CD4-positive, alpha-beta T cell (primary cell): ENCODE measurements at regions not wholly inside any gene's neighbourhood (a gene's known extent, or its start where the extent isn't known, plus 50 kb on each side); places are given as distances from the start of the nearest gene placed in this dataset.

Experiments used
- ATAC-seq: fragments of 200-7000 bp; cut with Tn5 transposase; one replicate; pipeline ENCODE4 v1.10.0; 2022; ENCODE audit warnings: mild to moderate bottlenecking; ENCODE audit not compliant: poor library complexity
- CTCF ChIA-PET: fragments of 350-600 bp; sonication (Branson Sonifier 250); formaldehyde crosslinking; loops from one replicate; lab custom pipeline; 2021; ENCODE audit warnings: antibody characterized with exemption, inconsistent platforms; lab: Charles Lee
- POLR2A ChIA-PET: fragments of 350-600 bp; sonication (Branson Sonifier 250); formaldehyde crosslinking; loops from one replicate; lab custom pipeline; 2021; ENCODE audit warnings: antibody characterized with exemption, inconsistent platforms; lab: Charles Lee
- DNase-seq, 14 experiments: peaks; one replicate each; pipeline ENCODE4 v3.0.0-alpha.2; 2013 to 2020; ENCODE audit warnings: mixed read lengths in 2 of 14
- H3K27ac ChIP-seq, 2 donors: one replicate each; pipeline versions ENCODE4 v1.5.1 to v1.7.0; 2013; ENCODE audit warnings: low read length in 2 of 2, low read depth in 1 of 2, mild to moderate bottlenecking in 1 of 2
- H3K27me3 ChIP-seq, 2 experiments: 1 replicate in 1 of 2; 2 replicates in 1 of 2; pipeline versions ENCODE4 v1.6.1 to v1.7.0; 2013; ENCODE audit warnings: low read length in 2 of 2, control low read depth in 1 of 2, mild to moderate bottlenecking in 1 of 2, moderate library complexity in 1 of 2; ENCODE audit not compliant: insufficient read depth in 2 of 2, control insufficient read depth in 1 of 2
- H3K36me3 ChIP-seq: one replicate; pipeline ENCODE4 v1.6.1; 2013; ENCODE audit warnings: low read length, control low read depth; ENCODE audit not compliant: insufficient read depth
- H3K4me1 ChIP-seq: one replicate; pipeline ENCODE4 v1.6.1; 2013; ENCODE audit warnings: low read length, control low read depth; ENCODE audit not compliant: insufficient read depth
- H3K4me3 ChIP-seq: one replicate; pipeline ENCODE4 v1.5.1; 2013; ENCODE audit warnings: mild to moderate bottlenecking, low read length, moderate library complexity
- H3K9me3 ChIP-seq, 2 experiments: 1 replicate in 1 of 2; 2 replicates in 1 of 2; pipeline versions ENCODE4 v1.6.1 to v1.7.0; 2013; ENCODE audit warnings: low read length in 2 of 2, mild to moderate bottlenecking in 2 of 2, control low read depth in 1 of 2, moderate library complexity in 1 of 2; ENCODE audit not compliant: control insufficient read depth in 1 of 2, insufficient read depth in 1 of 2
- H3K27ac Mint-ChIP-seq: one replicate; pipeline ENCODE4 v1.8.0; 2020; ENCODE audit warnings: mixed read lengths
- H3K27me3 Mint-ChIP-seq: one replicate; pipeline ENCODE4 v1.8.0; 2021; ENCODE audit warnings: mixed read lengths
- H3K36me3 Mint-ChIP-seq: one replicate; pipeline ENCODE4 v1.8.0; 2021; ENCODE audit warnings: low read depth, mixed read lengths
- H3K4me1 Mint-ChIP-seq: one replicate; pipeline ENCODE4 v1.8.0; 2021; ENCODE audit warnings: low read depth, mixed read lengths
- H3K4me3 Mint-ChIP-seq: one replicate; pipeline ENCODE4 v1.8.0; 2020; ENCODE audit warnings: mild to moderate bottlenecking, mixed read lengths
- H3K9me3 Mint-ChIP-seq: one replicate; pipeline ENCODE4 v1.8.0; 2020; ENCODE audit warnings: mixed read lengths
- intact Hi-C, 2 experiments: fragments of 100-400 bp; cut with DNase I in 1 of 2; cut with micrococcal nuclease in 1 of 2; formaldehyde crosslinking; loops; one replicate each; pipeline versions ENCODE4 v1.15.1 to v1.9.0; 2023 to 2025; cut with DNase I, micrococcal nuclease
- TF ChIP-seq, protein P1 (sequence below): fragments of 200-600 bp; IDR thresholded peaks from one replicate; pipeline ENCODE4 v1.8.0; 2022; ENCODE audit warnings: antibody characterized with exemption, mild to moderate bottlenecking

DNA sequence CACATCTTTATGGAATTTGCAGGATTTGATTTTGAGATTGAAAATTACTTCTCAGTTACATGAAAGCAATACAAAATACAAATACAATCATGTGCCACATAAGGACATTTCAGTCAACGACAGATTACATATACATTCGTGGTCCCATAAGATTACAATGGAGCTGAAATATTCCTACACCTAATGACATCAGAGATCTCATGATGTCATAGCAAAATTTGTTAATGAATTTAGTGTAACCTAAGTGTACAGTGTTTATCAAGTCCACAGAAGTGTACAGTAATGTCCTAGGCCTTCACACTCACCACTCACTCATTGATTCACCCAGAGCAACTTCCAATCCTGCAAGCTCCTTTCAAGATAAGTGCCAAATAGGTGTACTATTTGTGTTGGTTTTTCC, 126.5 kb downstream of the GPAM start:
- Histone ChIP-seq H3K36me3 (no peaks in the 10 kb centered on the region), H3K4me3 (no peak overlapping the region), H3K27me3 (no peaks in the 10 kb centered on the region), H3K27ac (no peak overlapping the region), H3K4me1 (no peaks in the 10 kb centered on the region), H3K9me3 (no peaks in the 10 kb centered on the region)
- ChIA-PET CTCF (no interaction called here), POLR2A (no interaction called here)
- H3K27ac Mint-ChIP-seq = no peak overlapping the region
- no peak for ATAC-seq
- no peaks in the 10 kb centered on the region for H3K36me3 Mint-ChIP-seq
- DNase-seq = no peak
- H3K27me3 Mint-ChIP-seq = peaks cover 4% of the 10 kb centered on the region
- intact Hi-C loops = no loop called here
- TF ChIP-seq, protein P1, sequence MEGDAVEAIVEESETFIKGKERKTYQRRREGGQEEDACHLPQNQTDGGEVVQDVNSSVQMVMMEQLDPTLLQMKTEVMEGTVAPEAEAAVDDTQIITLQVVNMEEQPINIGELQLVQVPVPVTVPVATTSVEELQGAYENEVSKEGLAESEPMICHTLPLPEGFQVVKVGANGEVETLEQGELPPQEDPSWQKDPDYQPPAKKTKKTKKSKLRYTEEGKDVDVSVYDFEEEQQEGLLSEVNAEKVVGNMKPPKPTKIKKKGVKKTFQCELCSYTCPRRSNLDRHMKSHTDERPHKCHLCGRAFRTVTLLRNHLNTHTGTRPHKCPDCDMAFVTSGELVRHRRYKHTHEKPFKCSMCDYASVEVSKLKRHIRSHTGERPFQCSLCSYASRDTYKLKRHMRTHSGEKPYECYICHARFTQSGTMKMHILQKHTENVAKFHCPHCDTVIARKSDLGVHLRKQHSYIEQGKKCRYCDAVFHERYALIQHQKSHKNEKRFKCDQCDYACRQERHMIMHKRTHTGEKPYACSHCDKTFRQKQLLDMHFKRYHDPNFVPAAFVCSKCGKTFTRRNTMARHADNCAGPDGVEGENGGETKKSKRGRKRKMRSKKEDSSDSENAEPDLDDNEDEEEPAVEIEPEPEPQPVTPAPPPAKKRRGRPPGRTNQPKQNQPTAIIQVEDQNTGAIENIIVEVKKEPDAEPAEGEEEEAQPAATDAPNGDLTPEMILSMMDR = no peak
- H3K4me3 Mint-ChIP-seq = no peak overlapping the region
- no peaks in the 10 kb centered on the region for H3K9me3 Mint-ChIP-seq
- no peaks in the 10 kb centered on the region for H3K4me1 Mint-ChIP-seq

DNA sequence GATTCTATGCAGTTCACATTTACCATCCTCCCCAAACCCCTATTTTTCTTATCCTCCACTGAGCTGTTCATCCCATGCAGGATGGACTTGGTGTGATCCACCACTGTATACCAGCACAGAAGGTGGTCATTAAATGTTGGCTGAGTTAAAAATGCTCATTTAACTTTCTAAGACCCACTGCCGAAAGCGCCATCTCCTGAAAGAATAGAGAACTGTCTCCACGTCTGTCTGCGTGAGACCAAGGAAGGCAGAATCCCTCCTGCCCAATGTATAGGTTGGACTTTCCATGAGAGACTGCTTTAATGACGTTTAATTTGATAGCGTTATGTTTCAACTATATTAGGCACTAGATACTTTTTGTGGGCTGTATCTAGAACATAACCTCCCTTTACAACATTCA, 124.3 kb downstream of the GPAM start:
- H3K36me3 Mint-ChIP-seq = no peaks in the 10 kb centered on the region
- H3K4me3 Mint-ChIP-seq = no peak overlapping the region
- Histone ChIP-seq H3K27me3 (no peaks in the 10 kb centered on the region), H3K27ac (no peak overlapping the region), H3K4me1 (no peaks in the 10 kb centered on the region), H3K9me3 (no peaks in the 10 kb centered on the region), H3K4me3 (no peak overlapping the region), H3K36me3 (no peaks in the 10 kb centered on the region)
- H3K9me3 Mint-ChIP-seq = no peaks in the 10 kb centered on the region
- CTCF ChIA-PET = no interaction called here
- POLR2A ChIA-PET = no interaction called here
- no peak for ATAC-seq
- intact Hi-C loops = no loop called here
- H3K27me3 Mint-ChIP-seq = peaks cover 4% of the 10 kb centered on the region
- TF ChIP-seq, protein P1 = no peak
- no peak for DNase-seq
- no peak overlapping the region for H3K27ac Mint-ChIP-seq
- H3K4me1 Mint-ChIP-seq = no peaks in the 10 kb centered on the region

DNA sequence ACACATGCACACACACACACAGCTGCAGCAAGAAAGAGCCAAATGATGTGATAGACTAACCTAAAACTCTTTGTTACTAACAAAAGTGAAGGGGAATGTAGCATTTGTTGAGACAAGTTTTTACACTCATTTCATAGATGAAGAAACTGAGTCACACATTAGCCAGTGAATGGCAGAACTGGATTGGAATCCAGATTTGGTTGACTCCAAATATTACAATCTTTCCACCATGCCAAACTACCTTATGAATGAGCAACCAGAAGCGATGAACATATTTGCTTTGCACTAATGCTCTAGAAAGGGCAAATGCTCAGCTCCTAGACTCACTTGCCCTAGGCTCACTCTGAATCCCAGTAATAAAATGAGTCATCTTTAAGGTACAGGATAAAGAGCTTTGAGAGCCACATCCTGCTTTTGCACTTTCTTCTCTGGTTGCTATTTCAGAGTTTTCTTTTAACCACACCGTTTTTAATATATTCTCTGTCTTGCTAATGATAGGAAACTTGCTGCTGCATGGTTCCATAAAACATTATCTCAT, 111.9 kb downstream of the GPAM start:
- TF ChIP-seq, protein P1 = no peak
- no peaks in the 10 kb centered on the region for H3K27me3 ChIP-seq
- intact Hi-C loops = no loop called here
- no peak overlapping the region for H3K27ac Mint-ChIP-seq
- H3K9me3 Mint-ChIP-seq = no peaks in the 10 kb centered on the region
- H3K27me3 Mint-ChIP-seq = peaks cover 21% of the 10 kb centered on the region
- no peak overlapping the region for H3K27ac ChIP-seq
- no peak overlapping the region for H3K4me3 ChIP-seq
- no peaks in the 10 kb centered on the region for H3K36me3 ChIP-seq
- H3K9me3 ChIP-seq = no peaks in the 10 kb centered on the region
- POLR2A ChIA-PET = no interaction called here
- CTCF ChIA-PET = no interaction called here
- no peaks in the 10 kb centered on the region for H3K36me3 Mint-ChIP-seq
- no peak for DNase-seq
- no peak for ATAC-seq
- H3K4me1 ChIP-seq = no peaks in the 10 kb centered on the region
- H3K4me3 Mint-ChIP-seq = no peak overlapping the region
- H3K4me1 Mint-ChIP-seq = no peaks in the 10 kb centered on the region
